GM12878 (cell line): ENCODE measurements at regions not wholly inside any gene's neighbourhood (a gene's known extent, or its start where the extent isn't known, plus 50 kb on each side); places are given as distances from the start of the nearest gene placed in this dataset.

Experiments used
- ATAC-seq: fragments of 200-7000 bp; cut with Tn5 transposase; 3 replicates; pipeline ENCODE4 v1.9.1; 2020; ENCODE audit warnings: mild to moderate bottlenecking, moderate library complexity
- BruUV-seq: library from RNA; stranded (reverse); fragments of 400-500 nt; replicated peaks from 2 replicates; lab custom pipeline; 2021; lab: Mats Ljungman, UMichigan
- CTCF ChIA-PET: fragments of 300-600 bp; sonication (Branson Sonifier 250); formaldehyde crosslinking; extraction: SDS; loops from one replicate; lab custom pipeline; 2021; ENCODE audit warnings: inconsistent platforms; lab: Yijun Ruan, JAX
- POLR2A ChIA-PET: fragments of 350-600 bp; formaldehyde crosslinking; extraction: SDS; loops from one replicate; lab custom pipeline; 2021; ENCODE audit warnings: inconsistent platforms; lab: Charles Lee
- RAD21 ChIA-PET: fragments of 300-600 bp; sonication (Branson Sonifier 250); formaldehyde crosslinking; loops from one replicate; lab custom pipeline; 2023; ENCODE audit warnings: antibody characterized with exemption; ENCODE audit not compliant: unreplicated experiment; lab: Charles Lee
- SMC1A ChIA-PET: fragments of 300-600 bp; sonication (Branson Sonifier 250); formaldehyde crosslinking; loops from one replicate; lab custom pipeline; 2023; ENCODE audit not compliant: unreplicated experiment, uncharacterized antibody; lab: Charles Lee
- DNase-seq: peaks from one replicate; pipeline ENCODE4 v3.0.0-alpha.2; 2011; ENCODE audit warnings: low read depth, low spot score
- FAIRE-seq: peaks from 3 replicates; lab custom pipeline; 2011; peaks lifted over from hg19 to GRCh38; lab: Jason Lieb, UNC
- H2AFZ ChIP-seq: 2 replicates; pipeline ENCODE4 v1.6.0; 2011; ENCODE audit warnings: low read depth, low read length, control low read depth; ENCODE audit not compliant: control insufficient read depth
- H3K27ac ChIP-seq: 2 replicates; pipeline ENCODE4 v1.5.1; 2011; ENCODE audit warnings: control low read depth; ENCODE audit not compliant: control insufficient read depth, insufficient read depth
- H3K27me3 ChIP-seq, 2 experiments: replicated peaks in 1 of 2; 2 replicates each; pipeline versions ENCODE4 v1.6.0 to v1.6.1; 2011; ENCODE audit warnings: low read length in 1 of 2; ENCODE audit not compliant: control insufficient read depth in 2 of 2, insufficient read depth in 2 of 2
- H3K36me3 ChIP-seq, 2 experiments: 2 replicates each; pipeline ENCODE4 v1.5.1; 2011; ENCODE audit warnings: low read length in 1 of 2; ENCODE audit not compliant: control insufficient read depth in 2 of 2, insufficient read depth in 2 of 2
- H3K4me1 ChIP-seq: 2 replicates; pipeline ENCODE4 v1.6.1; 2011; ENCODE audit warnings: mild to moderate bottlenecking, low read length, moderate library complexity, mixed read lengths; ENCODE audit not compliant: control insufficient read depth, insufficient read depth
- H3K4me2 ChIP-seq: 2 replicates; pipeline ENCODE4 v1.6.0; 2011; ENCODE audit warnings: control low read depth; ENCODE audit not compliant: control insufficient read depth, insufficient read depth
- H3K4me3 ChIP-seq: fragments of 200-600 bp; sonication (generic); 2 replicates; pipeline ENCODE4 v1.5.1; 2016
- H3K79me2 ChIP-seq: 2 replicates; pipeline ENCODE4 v1.6.0; 2011; ENCODE audit warnings: low read length; ENCODE audit not compliant: control insufficient read depth, insufficient read depth
- H3K9ac ChIP-seq: 2 replicates; pipeline ENCODE4 v1.8.0; 2011; ENCODE audit warnings: low read length, control low read depth, mixed read lengths; ENCODE audit not compliant: control insufficient read depth, insufficient read depth
- H3K9me3 ChIP-seq: replicated peaks from 3 replicates; pipeline ENCODE4 v1.5.1; 2011; ENCODE audit warnings: mild to moderate bottlenecking, low read length; ENCODE audit not compliant: control insufficient read depth, insufficient read depth
- H4K20me1 ChIP-seq: 2 replicates; pipeline ENCODE4 v1.6.0; 2011; ENCODE audit not compliant: control insufficient read depth, insufficient read depth
- ATF7 ChIP-seq: fragments of 450-650 bp; IDR thresholded peaks from 2 replicates; pipeline ENCODE4 v1.6.1; 2016; ENCODE audit warnings: low read depth, mild to moderate bottlenecking
- BHLHE40 ChIP-seq, 2 experiments: fragments of 450-650 bp in 1 of 2; IDR thresholded peaks; 2 replicates each; pipeline ENCODE4 v1.6.1; 2011 to 2017; ENCODE audit warnings: low read depth in 2 of 2, borderline replicate concordance in 1 of 2, improper control_type of control experiment in 1 of 2, low read length in 1 of 2, mild to moderate bottlenecking in 1 of 2
- FOS ChIP-seq: IDR thresholded peaks from 3 replicates; pipeline ENCODE4 v1.6.1; 2011; ENCODE audit warnings: borderline replicate concordance; ENCODE audit not compliant: insufficient read length; ENCODE audit errors: extremely low read depth
- IRF3 ChIP-seq: fragments of 450-650 bp; IDR thresholded peaks from 2 replicates; pipeline ENCODE4 v1.6.1; 2014; ENCODE audit warnings: mild to moderate bottlenecking
- MEF2A ChIP-seq: IDR thresholded peaks from 2 replicates; pipeline ENCODE4 v1.6.1; 2011; ENCODE audit warnings: low read depth, mild to moderate bottlenecking, low read length, moderate library complexity; ENCODE audit not compliant: insufficient read depth
- NKRF ChIP-seq: fragments of 450-650 bp; conservative IDR thresholded peaks from 2 replicates; pipeline ENCODE4 v1.6.1; 2017; ENCODE audit warnings: mild to moderate bottlenecking, moderate library complexity
- PAX5 ChIP-seq: IDR thresholded peaks from 2 replicates; pipeline ENCODE4 v1.6.1; 2011; ENCODE audit warnings: low read depth, low read length, borderline replicate concordance
- POLR2A ChIP-seq: IDR thresholded peaks from 2 replicates; pipeline ENCODE4 v1.6.1; 2011; ENCODE audit warnings: low read depth, mild to moderate bottlenecking, low read length
- POLR2AphosphoS2 ChIP-seq: IDR thresholded peaks from 2 replicates; pipeline ENCODE4 v1.6.1; 2011; ENCODE audit warnings: low read depth, mild to moderate bottlenecking, low read length, improper control_type of control experiment, moderate library complexity
- WRNIP1 ChIP-seq: IDR thresholded peaks from 2 replicates; pipeline ENCODE4 v1.6.1; 2011; ENCODE audit warnings: low read depth, low read length, improper control_type of control experiment, borderline replicate concordance
- YBX1 ChIP-seq: fragments of 450-650 bp; IDR thresholded peaks from 2 replicates; pipeline ENCODE4 v1.6.1; 2016; ENCODE audit warnings: antibody characterized with exemption
- ZBTB40 ChIP-seq: fragments of 450-650 bp; IDR thresholded peaks from 2 replicates; pipeline ENCODE4 v1.6.1; 2016; ENCODE audit warnings: mild to moderate bottlenecking, moderate library complexity, borderline replicate concordance
- ZNF384 ChIP-seq: IDR thresholded peaks from 2 replicates; pipeline ENCODE4 v1.6.1; 2012; ENCODE audit warnings: low read depth, mild to moderate bottlenecking, low read length, improper control_type of control experiment, borderline replicate concordance
- WGBS: methylation state at CpG from one replicate; pipeline ENCODE4 v1.1.6; 2016; ENCODE audit warnings: low lambda C conversion rate; ENCODE audit not compliant: insufficient replicate concordance, insufficient coverage; ENCODE audit errors: missing lambda C conversion rate; 5-methylcytosine and 5-hydroxymethylcytosine counted together
- in situ Hi-C: fragments of 300-500 bp; cut with MboI; formaldehyde crosslinking; loops from 9 replicates; pipeline ENCODE4 v1.14.3; 2018; ENCODE audit warnings: mixed read lengths
- intact Hi-C: fragments of 100-400 bp; cut with micrococcal nuclease; formaldehyde crosslinking; loops from one replicate; pipeline ENCODE4 v1.14.2; 2022; ENCODE audit not compliant: unreplicated experiment

- TF ChIP-seq ZBTB40 (no peak), ATF7 (no peak), ZNF384 (no peak), BHLHE40 (IDR thresholded peaks at IDR 0.05; ENCODE audit: borderline replicate concordance in 1 of 2, low read depth in 2 of 2, low read length in 1 of 2) (no peak)
Observed at GRCh38 chr4:104064646-104065577, 345.1 kb upstream of the TACR3 start (continued).

- FAIRE-seq, result no peak
Observed at GRCh38 chr4:104063341-104063740, 343.6 kb upstream of the TACR3 start.

More at GRCh38 chr4:104063341-104063740, 343.6 kb upstream of the TACR3 start:
- WGBS, result 18% methylated on average over 2 of the region's 2 CpGs
- H3K4me2 ChIP-seq, result no peak overlapping the region
- in situ Hi-C loops, result loop anchor here (5.0 to 25.0 kb wide), 2 partner anchors 799 to 1399 kb away; partner anchors contain the start of gene PPA2
- no peak overlapping the region for H3K4me3 ChIP-seq
- no peak overlapping the region for H3K27ac ChIP-seq
- H3K36me3 ChIP-seq, result no peaks in the 10 kb centered on the region
- CTCF ChIA-PET, result interaction anchor here (1.1 to 3.7 kb wide), 4 partner anchors 8 to 797 kb away, joined by 3 to 38 read pairs (median 4); no protein-coding TSS in a partner anchor
- ATAC-seq, result no peak
- H4K20me1 ChIP-seq, result no peaks in the 10 kb centered on the region
- peak overlapping the region; percentile 33 for H2AFZ ChIP-seq
- TF ChIP-seq IRF3 (no peak), NKRF (no peak), POLR2A (no peak), MEF2A (no peak), FOS (no peak), YBX1 (no peak), ZNF384 (no peak), PAX5 (no peak), POLR2AphosphoS2 (no peak), WRNIP1 (no peak)
- intact Hi-C loops, result loop anchor here (10.0 kb wide), 4 partner anchors 901 to 1411 kb away; partner anchors contain the start of genes PPA2 and TET2
- RAD21 ChIA-PET, result no interaction called here
- POLR2A ChIA-PET, result no interaction called here
- H3K27me3 ChIP-seq, result no peaks in the 10 kb centered on the region
- no peak for DNase-seq
- no peaks in the 10 kb centered on the region for H3K4me1 ChIP-seq
- 0 out of 3 replicates have a peak, but pooled peaks cover 3% of the 10 kb centered on the region for H3K9me3 ChIP-seq
- no peaks in the 10 kb centered on the region for H3K79me2 ChIP-seq
- BruUV-seq, result no TSS peak
- H3K9ac ChIP-seq, result no peak overlapping the region
- SMC1A ChIA-PET, result interaction anchor here (1.1 to 1.6 kb wide), 2 partner anchors 10 to 797 kb away, joined by 3 read pairs; no protein-coding TSS in a partner anchor
